ENCODE measurements at regions not wholly inside any gene's neighbourhood (a gene's known extent, or its start where the extent isn't known, plus 50 kb on each side); places are given as distances from the start of the nearest gene placed in this dataset.
"Not testable (repeated sequence)": the region's sequence is repeated elsewhere in the genome, so short reads cannot be mapped to it uniquely, and the experiment has no call there.

DNA sequence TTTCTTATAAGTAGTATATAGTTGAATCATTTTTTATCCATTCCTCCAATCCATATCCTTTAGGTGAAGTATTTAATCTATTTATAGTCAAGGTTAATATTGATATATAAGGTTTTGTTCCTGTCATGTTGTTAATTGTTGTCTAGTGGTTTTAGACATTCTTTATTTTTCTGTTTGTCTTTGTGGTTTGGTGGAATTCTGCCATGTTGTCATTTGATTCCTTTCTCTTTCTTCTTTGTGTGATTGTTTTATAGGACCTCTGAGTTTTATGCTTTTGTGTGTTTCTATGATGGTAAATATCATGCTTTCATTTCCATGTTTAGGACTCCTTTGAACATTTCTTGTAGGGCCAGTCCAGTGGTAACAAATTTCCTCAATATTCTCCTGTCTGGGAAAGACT is 450.3 kb upstream of the BTBD3 start:
- in situ Hi-C loops (cut with MboI; ENCODE audit: low sequenced_read_pairs) = no loop called here

DNA sequence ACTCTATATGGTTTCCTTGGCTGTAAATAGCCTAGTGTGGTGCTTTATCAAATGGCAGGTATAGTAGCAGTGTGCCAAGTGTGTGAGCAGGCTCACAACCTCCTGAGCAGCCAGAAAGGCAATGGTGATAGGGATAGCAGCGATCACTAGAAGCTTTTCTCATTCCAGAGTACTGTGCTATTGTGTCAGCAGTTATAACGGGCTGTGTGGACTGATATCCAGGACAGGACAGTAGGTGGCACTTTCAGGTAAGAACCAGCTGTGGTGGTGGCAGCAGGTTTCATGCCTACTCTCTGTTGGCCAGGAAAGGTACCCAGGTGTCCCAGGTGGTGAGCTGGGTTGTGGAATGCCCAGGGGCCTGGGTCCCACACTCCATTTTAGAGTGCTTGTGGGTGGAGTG is 448.8 kb upstream of the BTBD3 start:
- in situ Hi-C loops (cut with MboI; ENCODE audit: low sequenced_read_pairs) = no loop called here

- in situ Hi-C loops (cut with MboI; ENCODE audit: low sequenced_read_pairs) = no loop called here
Observed at GRCh38 chr20:11469795-11470435, 447.8 kb upstream of the BTBD3 start.

GRCh38 chr20:11473983-11474382 is 443.7 kb upstream of the BTBD3 start:
- in situ Hi-C loops (cut with MboI; ENCODE audit: low sequenced_read_pairs) = no loop called here

- in situ Hi-C loops (cut with MboI; ENCODE audit: low sequenced_read_pairs) = no loop called here
Observed at GRCh38 chr20:11483697-11484096, 434.0 kb upstream of the BTBD3 start.

GRCh38 chr20:11484479-11484878 is 433.2 kb upstream of the BTBD3 start:
- in situ Hi-C loops (cut with MboI; ENCODE audit: low sequenced_read_pairs) = no loop called here

- in situ Hi-C loops (cut with MboI; ENCODE audit: low sequenced_read_pairs) = no loop called here
Observed at GRCh38 chr20:11492386-11492785, 425.3 kb upstream of the BTBD3 start.

DNA sequence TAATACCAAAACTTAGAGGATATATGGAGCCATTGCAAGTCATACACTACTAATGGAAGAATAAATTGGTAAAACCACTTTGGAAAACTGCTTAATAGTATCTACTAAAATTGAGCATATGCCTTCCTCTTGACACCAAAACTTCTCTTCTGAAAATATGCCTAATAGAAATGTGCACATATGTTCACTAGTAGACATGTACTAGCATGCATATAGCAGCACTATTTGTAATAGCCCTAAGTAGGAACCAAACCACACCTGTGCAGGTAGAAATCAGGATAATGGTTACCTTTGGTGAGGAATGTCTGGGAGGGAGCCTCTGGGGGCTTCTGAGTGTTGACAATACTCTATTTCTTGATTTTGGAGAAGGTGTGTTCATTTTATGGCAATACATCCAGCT is 424.8 kb upstream of the BTBD3 start:
- in situ Hi-C loops (cut with MboI; ENCODE audit: low sequenced_read_pairs) = no loop called here

DNA sequence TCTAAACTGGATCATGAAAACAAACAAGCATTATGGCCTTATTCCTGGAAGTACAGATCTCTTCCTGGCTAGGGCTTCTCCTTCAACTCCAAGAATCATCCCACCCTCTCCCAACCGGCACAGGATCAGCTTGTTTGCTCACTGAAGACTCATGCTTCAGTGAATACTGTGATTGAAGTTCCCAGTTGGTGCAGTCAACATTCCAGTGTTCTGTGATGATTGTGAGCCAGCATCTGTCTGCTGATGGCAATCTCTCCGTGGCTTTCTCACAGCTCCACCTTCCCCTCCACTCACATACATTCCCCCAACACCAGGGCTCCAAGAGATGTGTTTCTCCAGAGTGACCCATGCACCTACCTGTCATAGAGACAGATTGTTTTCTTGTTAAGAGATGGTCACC is 421.3 kb upstream of the BTBD3 start:
- in situ Hi-C loops (cut with MboI; ENCODE audit: low sequenced_read_pairs) = no loop called here

DNA sequence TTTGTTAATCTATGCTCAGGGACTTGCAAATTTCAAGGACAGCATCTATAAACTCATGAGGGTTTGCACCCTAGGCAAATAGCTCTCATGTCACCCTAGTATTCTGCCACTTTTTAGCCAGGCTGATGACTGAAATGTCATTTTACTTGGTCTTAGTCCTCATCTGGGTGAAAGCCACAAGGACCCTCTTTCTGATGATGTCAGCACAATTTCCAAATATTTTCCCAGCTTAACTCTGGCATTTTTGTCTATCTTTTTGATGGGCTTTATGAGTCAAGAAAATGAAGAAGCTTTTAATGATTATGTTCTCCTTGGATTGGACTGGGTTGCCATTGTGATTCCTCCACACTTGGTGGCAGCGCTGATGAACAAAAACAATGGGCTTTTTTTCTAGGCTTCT is 420.1 kb upstream of the BTBD3 start:
- in situ Hi-C loops (cut with MboI; ENCODE audit: low sequenced_read_pairs) = no loop called here

GRCh38 chr20:11499101-11499634 is 418.5 kb upstream of the BTBD3 start:
- in situ Hi-C loops (cut with MboI; ENCODE audit: low sequenced_read_pairs) = no loop called here

GRCh38 chr20:11502061-11502460 is 415.6 kb upstream of the BTBD3 start:
- in situ Hi-C loops (cut with MboI; ENCODE audit: low sequenced_read_pairs) = no loop called here

DNA sequence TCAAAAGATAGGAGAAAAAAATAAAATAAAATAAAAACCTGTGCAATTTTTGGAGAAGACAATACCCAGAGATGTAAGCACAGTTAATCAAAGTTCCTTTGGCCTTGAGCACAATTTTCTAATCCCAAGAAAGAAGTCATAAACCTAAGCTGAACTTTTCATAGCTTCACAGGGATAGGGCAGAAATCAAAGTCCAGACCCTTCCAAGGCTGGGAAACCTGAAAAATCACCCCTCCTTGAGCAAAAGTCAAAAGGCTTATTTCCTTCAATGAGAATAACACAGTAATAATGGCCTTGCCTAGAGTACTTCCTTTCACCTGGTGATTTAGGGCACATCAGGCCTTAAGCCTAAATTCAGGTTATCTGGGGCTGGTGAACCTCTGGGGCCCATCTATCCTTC is 415.0 kb upstream of the BTBD3 start:
- in situ Hi-C loops (cut with MboI; ENCODE audit: low sequenced_read_pairs) = no loop called here

DNA sequence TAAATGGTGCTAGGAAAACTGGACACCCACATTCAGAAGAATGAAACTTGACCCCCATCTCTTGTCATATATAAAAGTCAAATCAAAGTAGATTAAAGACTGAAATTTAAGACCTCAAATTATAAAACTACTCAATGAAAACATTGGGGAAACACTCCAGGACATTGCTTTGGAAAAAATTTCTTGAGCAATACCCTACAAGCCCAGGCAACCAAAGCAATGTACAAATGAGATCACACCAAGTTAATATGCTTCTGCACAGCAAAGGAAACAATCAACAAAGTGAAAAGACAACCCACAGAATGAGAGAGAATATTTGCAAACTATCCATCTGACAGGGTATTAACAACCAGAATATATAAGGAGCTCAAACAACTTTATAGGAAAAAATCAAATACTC is 407.9 kb upstream of the BTBD3 start:
- in situ Hi-C loops (cut with MboI; ENCODE audit: low sequenced_read_pairs) = no loop called here

- in situ Hi-C loops (cut with MboI; ENCODE audit: low sequenced_read_pairs) = no loop called here
Observed at GRCh38 chr20:11511821-11512220, 405.9 kb upstream of the BTBD3 start.

- in situ Hi-C loops (cut with MboI; ENCODE audit: low sequenced_read_pairs) = not testable (repeated sequence)
Observed at GRCh38 chr20:11513241-11513745, 404.4 kb upstream of the BTBD3 start.

DNA sequence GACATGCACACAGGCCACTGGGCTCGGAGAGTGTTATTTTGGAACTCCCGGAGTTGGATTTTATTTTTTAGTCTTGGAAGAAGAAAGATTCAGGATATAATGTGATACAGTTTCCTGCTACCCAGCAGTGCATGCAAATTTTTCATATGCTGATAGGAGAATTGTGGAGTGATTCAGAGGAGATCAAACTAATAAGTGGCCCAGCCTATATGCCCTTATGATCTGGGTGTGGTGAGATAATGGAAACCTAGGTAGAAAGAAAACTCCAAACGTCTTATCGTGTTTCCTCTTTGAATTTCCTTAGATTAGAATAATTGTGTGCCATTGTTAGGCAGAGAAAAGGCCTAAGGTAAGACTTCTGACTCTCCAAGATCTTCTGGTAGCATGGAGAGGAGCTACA is 401.2 kb upstream of the BTBD3 start:
- in situ Hi-C loops (cut with MboI; ENCODE audit: low sequenced_read_pairs) = no loop called here

DNA sequence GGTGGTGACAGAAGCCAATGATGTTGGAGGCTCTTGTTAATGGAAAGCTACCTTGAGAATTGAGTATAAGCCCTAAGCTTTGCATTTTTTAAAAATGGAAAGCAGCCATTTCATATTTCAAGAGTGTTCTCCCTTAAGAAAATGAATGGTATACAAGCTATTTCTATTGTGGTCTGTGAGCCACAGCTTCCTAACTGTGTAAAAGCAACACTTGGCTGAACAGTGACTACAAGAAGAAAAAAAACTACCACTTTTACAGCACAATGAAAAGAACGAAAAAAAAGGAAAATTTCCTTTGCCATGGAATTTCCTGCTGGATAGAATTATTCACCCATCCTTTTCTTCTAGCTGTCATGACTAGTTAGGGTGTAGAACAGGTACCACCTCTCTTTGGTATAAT is 397.1 kb upstream of the BTBD3 start:
- in situ Hi-C loops (cut with MboI; ENCODE audit: low sequenced_read_pairs) = no loop called here

GRCh38 chr20:11521476-11522365 is 396.0 kb upstream of the BTBD3 start:
- in situ Hi-C loops (cut with MboI; ENCODE audit: low sequenced_read_pairs) = no loop called here

DNA sequence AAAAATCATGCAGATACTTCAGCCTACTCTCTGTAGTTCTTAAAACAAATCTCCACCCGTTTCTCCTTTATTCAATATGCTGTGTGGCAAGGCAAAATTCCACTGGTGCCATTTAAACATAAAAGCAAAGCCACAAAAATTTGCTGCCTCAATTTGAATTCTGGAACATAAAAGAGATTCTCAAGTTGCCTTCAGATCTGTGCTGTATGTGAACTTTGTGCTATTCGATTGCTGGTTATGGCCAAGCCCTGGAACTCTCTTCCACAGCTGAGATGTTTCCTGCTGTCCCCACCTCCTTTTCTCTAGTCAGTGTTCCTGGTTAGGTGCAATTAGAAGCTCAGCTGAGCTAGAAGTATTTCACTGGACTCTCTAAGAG is 395.3 kb upstream of the BTBD3 start:
- in situ Hi-C loops (cut with MboI; ENCODE audit: low sequenced_read_pairs) = no loop called here

DNA sequence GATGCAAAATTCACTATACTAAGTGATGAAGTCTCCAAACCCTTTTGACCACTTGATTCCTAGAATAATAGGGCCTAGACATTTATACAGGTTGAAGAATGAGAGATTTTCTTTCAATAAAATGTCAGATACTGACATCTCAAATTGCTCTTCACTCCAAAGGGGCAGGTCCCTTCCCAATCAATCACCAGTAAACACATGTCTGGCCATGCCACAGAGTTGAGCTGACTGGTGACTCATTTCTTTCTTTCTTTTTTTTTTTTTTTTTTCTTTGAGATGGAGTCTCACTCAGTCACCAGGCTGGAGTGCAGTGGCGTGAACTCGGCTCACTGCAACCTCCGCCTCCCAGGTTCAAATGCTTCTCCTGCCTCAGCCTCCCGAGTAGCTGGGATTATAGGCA is 388.6 kb upstream of the BTBD3 start:
- in situ Hi-C loops (cut with MboI; ENCODE audit: low sequenced_read_pairs) = loop anchor here (25.0 kb wide), 1 partner anchor 1067 kb away; no protein-coding TSS in a partner anchor

DNA sequence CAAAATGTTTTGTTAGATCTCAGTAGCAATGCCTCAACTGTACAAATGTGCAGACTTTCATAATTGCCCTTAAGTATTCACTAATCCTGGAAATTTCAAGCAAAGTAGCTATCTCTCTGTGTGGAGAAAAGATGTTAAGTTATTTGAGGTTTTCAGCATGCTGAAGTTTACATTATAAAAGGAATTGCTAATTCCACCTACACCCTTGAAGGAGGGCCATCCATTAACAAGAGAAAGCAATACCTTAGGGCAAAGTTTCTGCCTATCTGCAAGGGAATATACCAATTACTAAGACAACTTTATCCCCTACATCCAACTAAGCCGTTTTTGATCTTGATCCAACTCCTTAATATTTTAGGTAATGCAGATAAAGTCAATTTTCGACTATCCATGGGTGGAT is 380.7 kb upstream of the BTBD3 start:
- in situ Hi-C loops (cut with MboI; ENCODE audit: low sequenced_read_pairs) = loop anchor here (25.0 kb wide), 1 partner anchor 1075 kb away; no protein-coding TSS in a partner anchor
